H9 (cell line): ENCODE measurements at regions not wholly inside any gene's neighbourhood (a gene's known extent, or its start where the extent isn't known, plus 50 kb on each side); places are given as distances from the start of the nearest gene placed in this dataset.

Experiments
- DNase-seq: peaks from one replicate; pipeline ENCODE4 v3.0.0-alpha.2; 2017
- H2AFZ ChIP-seq: one replicate; pipeline ENCODE4 v1.6.1; 2013; ENCODE audit warnings: mild to moderate bottlenecking, low read length, control low read depth, moderate library complexity
- H2AK5ac ChIP-seq: 2 replicates; pipeline ENCODE4 v1.6.1; 2013; ENCODE audit warnings: low read length, control low read depth, mixed read lengths; ENCODE audit not compliant: insufficient read length
- H2BK120ac ChIP-seq: one replicate; pipeline ENCODE4 v1.6.1; 2013; ENCODE audit warnings: low read depth, mild to moderate bottlenecking, low read length, control low read depth, inconsistent platforms; ENCODE audit not compliant: poor library complexity, severe bottlenecking
- H2BK12ac ChIP-seq: 2 replicates; pipeline ENCODE4 v1.6.1; 2013; ENCODE audit warnings: low read length, control low read depth, mixed read lengths, low read depth; ENCODE audit not compliant: insufficient read length
- H2BK15ac ChIP-seq: 2 replicates; pipeline ENCODE4 v1.6.1; 2013; ENCODE audit warnings: low read depth, low read length, control low read depth
- H2BK20ac ChIP-seq: one replicate; pipeline ENCODE4 v1.6.1; 2013; ENCODE audit warnings: low read depth, mild to moderate bottlenecking, low read length, control low read depth, inconsistent platforms; ENCODE audit not compliant: poor library complexity, severe bottlenecking
- H2BK5ac ChIP-seq: 2 replicates; pipeline ENCODE4 v1.6.1; 2013; ENCODE audit warnings: low read length, control low read depth, mixed read lengths; ENCODE audit not compliant: insufficient read length
- H3K14ac ChIP-seq: 2 replicates; pipeline ENCODE4 v1.6.1; 2013; ENCODE audit warnings: low read length, control low read depth; ENCODE audit not compliant: insufficient read depth
- H3K18ac ChIP-seq: 2 replicates; pipeline ENCODE4 v1.6.1; 2013; ENCODE audit warnings: low read depth, mild to moderate bottlenecking, mixed read lengths, low read length, control low read depth; ENCODE audit not compliant: insufficient read length
- H3K23ac ChIP-seq: 2 replicates; pipeline ENCODE4 v1.6.1; 2013; ENCODE audit warnings: low read length, control low read depth, mixed read lengths, low read depth; ENCODE audit not compliant: insufficient read length
- H3K23me2 ChIP-seq: 2 replicates; pipeline ENCODE4 v1.6.1; 2013; ENCODE audit warnings: low read depth, mild to moderate bottlenecking, mixed read lengths, low read length, control low read depth; ENCODE audit not compliant: insufficient read length, poor library complexity, severe bottlenecking
- H3K27ac ChIP-seq: 2 replicates; pipeline ENCODE4 v1.5.1; 2013; ENCODE audit warnings: low read length, control low read depth, mixed read lengths, low read depth; ENCODE audit not compliant: insufficient read length
- H3K27me3 ChIP-seq: 2 replicates; pipeline ENCODE4 v1.6.1; 2013; ENCODE audit warnings: low read length, control low read depth, inconsistent platforms; ENCODE audit not compliant: insufficient read depth
- H3K4ac ChIP-seq: 2 replicates; pipeline ENCODE4 v1.6.1; 2013; ENCODE audit warnings: low read depth, mild to moderate bottlenecking, control low read depth, inconsistent platforms, low read length, moderate library complexity
- H3K4me1 ChIP-seq: 2 replicates; pipeline ENCODE4 v1.6.1; 2013; ENCODE audit warnings: low read length, control low read depth, inconsistent platforms; ENCODE audit not compliant: insufficient read depth
- H3K4me2 ChIP-seq: 2 replicates; pipeline ENCODE4 v1.6.1; 2013; ENCODE audit warnings: low read length, control low read depth, mixed read lengths; ENCODE audit not compliant: insufficient read length, insufficient read depth
- H3K56ac ChIP-seq: 2 replicates; pipeline ENCODE4 v1.6.1; 2013; ENCODE audit warnings: low read depth, mild to moderate bottlenecking, mixed read lengths, low read length, control low read depth; ENCODE audit not compliant: insufficient read length
- H3K79me1 ChIP-seq: 2 replicates; pipeline ENCODE4 v1.6.1; 2013; ENCODE audit warnings: low read depth, mild to moderate bottlenecking, moderate library complexity, low read length, control low read depth, inconsistent platforms; ENCODE audit not compliant: insufficient read depth, poor library complexity, severe bottlenecking
- H3K79me2 ChIP-seq: 2 replicates; pipeline ENCODE4 v1.6.1; 2013; ENCODE audit warnings: low read length, control low read depth, inconsistent platforms; ENCODE audit not compliant: insufficient read depth
- H3K9ac ChIP-seq: 2 replicates; pipeline ENCODE4 v1.6.1; 2013; ENCODE audit warnings: low read length, control low read depth, mixed read lengths; ENCODE audit not compliant: insufficient read length; ENCODE audit errors: extremely low read depth
- H3K9me3 ChIP-seq: one replicate; pipeline ENCODE4 v1.6.1; 2013; ENCODE audit warnings: low read depth, low read length, inconsistent platforms; ENCODE audit not compliant: control insufficient read depth
- H3T11ph ChIP-seq: one replicate; pipeline ENCODE4 v1.6.1; 2013; ENCODE audit warnings: mild to moderate bottlenecking, low read length, control low read depth, inconsistent platforms
- H4K20me1 ChIP-seq: one replicate; pipeline ENCODE4 v1.6.1; 2013; ENCODE audit not compliant: control insufficient read depth, insufficient read length, insufficient read depth
- H4K5ac ChIP-seq: 2 replicates; pipeline ENCODE4 v1.6.1; 2013; ENCODE audit warnings: low read depth, mild to moderate bottlenecking, mixed read lengths, low read length, control low read depth; ENCODE audit not compliant: insufficient read length
- H4K8ac ChIP-seq: replicated peaks from 2 replicates; pipeline ENCODE4 v1.6.1; 2013; ENCODE audit warnings: low read length, control low read depth, mixed read lengths, low read depth; ENCODE audit not compliant: insufficient read length
- H4K91ac ChIP-seq: 2 replicates; pipeline ENCODE4 v1.6.1; 2013; ENCODE audit warnings: low read depth, mild to moderate bottlenecking, moderate library complexity, mixed read lengths, low read length, control low read depth; ENCODE audit not compliant: insufficient read length
- H3K27ac Mint-ChIP-seq, 3 experiments: 2 replicates in 2 of 3; 3 replicates in 1 of 3; pipeline ENCODE4 v1.8.0; 2020 to 2021; ENCODE audit warnings: mixed read lengths in 3 of 3, mild to moderate bottlenecking in 1 of 3, moderate library complexity in 1 of 3
- H3K27me3 Mint-ChIP-seq: 2 replicates; pipeline ENCODE4 v1.8.0; 2021; ENCODE audit warnings: low read depth, mild to moderate bottlenecking, moderate library complexity, mixed read lengths
- H3K36me3 Mint-ChIP-seq, 3 experiments: 2 replicates in 2 of 3; 3 replicates in 1 of 3; pipeline ENCODE4 v1.8.0; 2020 to 2021; ENCODE audit warnings: low read depth in 3 of 3, mixed read lengths in 3 of 3; ENCODE audit not compliant: insufficient read depth in 1 of 3
- H3K4me1 Mint-ChIP-seq, 2 experiments: 2 replicates each; pipeline ENCODE4 v1.8.0; 2020; ENCODE audit warnings: mixed read lengths in 2 of 2
- H3K4me3 Mint-ChIP-seq, 2 experiments: 2 replicates in 1 of 2; 3 replicates in 1 of 2; pipeline ENCODE4 v1.8.0; 2020 to 2021; ENCODE audit warnings: mild to moderate bottlenecking in 2 of 2, mixed read lengths in 2 of 2, moderate library complexity in 1 of 2
- H3K9me3 Mint-ChIP-seq, 2 experiments: 2 replicates in 1 of 2; 3 replicates in 1 of 2; pipeline ENCODE4 v1.8.0; 2020; ENCODE audit warnings: mild to moderate bottlenecking in 2 of 2, mixed read lengths in 2 of 2, moderate library complexity in 1 of 2
- CTCF ChIP-seq: fragments of 200-600 bp; sonication (generic); conservative IDR thresholded peaks from 3 replicates; pipeline ENCODE4 v1.8.0; 2021; ENCODE audit warnings: antibody characterized with exemption, mild to moderate bottlenecking
- whole genome bisulfite sequencing: extraction: QIAGEN DNeasy Blood & Tissue Kit; methylation state at CpG from one replicate; pipeline ENCODE4 v1.1.7; 2013; ENCODE audit warnings: missing lambda C conversion rate, low lambda C conversion rate, mixed read lengths; ENCODE audit not compliant: insufficient read length; ENCODE audit errors: extremely low coverage; 5-methylcytosine and 5-hydroxymethylcytosine counted together

- H3K23me2 ChIP-seq, result no peaks in the 10 kb centered on the region
- no peak overlapping the region for H2BK20ac ChIP-seq
- no peak overlapping the region for H2BK15ac ChIP-seq
- no peak overlapping the region for H2AFZ ChIP-seq
- H3K79me1 ChIP-seq, result no peaks in the 10 kb centered on the region
- H3K4ac ChIP-seq, result no peak overlapping the region
- no peak for TF ChIP-seq CTCF
- H2BK5ac ChIP-seq, result no peak overlapping the region
- WGBS, result no CpG with 5 or more reads among the region's 1 CpG
- no peaks in the 10 kb centered on the region for H3K4me1 ChIP-seq
- Mint-ChIP-seq H3K4me1 (no peaks in the 10 kb centered on the region), H3K4me3 (no peak overlapping the region), H3K9me3 (no peaks in the 10 kb centered on the region), H3K27ac (no peak overlapping the region), H3K27me3 (no peaks in the 10 kb centered on the region), H3K36me3 (no peaks in the 10 kb centered on the region)
- no peak overlapping the region for H4K8ac ChIP-seq
- H4K5ac ChIP-seq, result no peak overlapping the region
- H3K18ac ChIP-seq, result no peak overlapping the region
- no peak overlapping the region for H3K23ac ChIP-seq
- no peak overlapping the region for H3K27ac ChIP-seq
- H2BK12ac ChIP-seq, result no peak overlapping the region
- H3K9ac ChIP-seq, result no peak overlapping the region
- H3K4me2 ChIP-seq, result no peak overlapping the region
- H3K27me3 ChIP-seq, result no peaks in the 10 kb centered on the region
- H3K79me2 ChIP-seq, result no peaks in the 10 kb centered on the region
- no peak overlapping the region for H2AK5ac ChIP-seq
- H3K14ac ChIP-seq, result no peak overlapping the region
- no peak overlapping the region for H4K91ac ChIP-seq
- no peak for DNase-seq
- H3K56ac ChIP-seq, result no peak overlapping the region
- no peaks in the 10 kb centered on the region for H4K20me1 ChIP-seq
- H2BK120ac ChIP-seq, result no peak overlapping the region
- no peak overlapping the region for H3T11ph ChIP-seq
- H3K9me3 ChIP-seq, result no peaks in the 10 kb centered on the region
These were observed 476.7 kb upstream of the EPHA7 start for GRCh38 chr6:93896081-93896480.
